Hepatocyte (in vitro differentiated cells): ENCODE measurements at regions not wholly inside any gene's neighbourhood (a gene's known extent, or its start where the extent isn't known, plus 50 kb on each side); places are given as distances from the start of the nearest gene placed in this dataset.

ENCODE experiments used
- DNase-seq: peaks from one replicate; pipeline ENCODE4 v3.0.0-alpha.2; 2016; ENCODE audit warnings: low spot score
- H2AFZ ChIP-seq: fragments of 200-600 bp; sonication (generic); 2 replicates; pipeline ENCODE4 v1.6.0; 2016; ENCODE audit warnings: antibody characterized with exemption, mild to moderate bottlenecking
- H3K27ac ChIP-seq: fragments of 200-600 bp; sonication (generic); 2 replicates; pipeline ENCODE4 v1.5.1; 2016; ENCODE audit warnings: mild to moderate bottlenecking
- H3K27me3 ChIP-seq: fragments of 200-600 bp; sonication (generic); 2 replicates; pipeline ENCODE4 v1.6.1; 2016
- H3K36me3 ChIP-seq: fragments of 200-600 bp; sonication (generic); replicated peaks from 2 replicates; pipeline ENCODE4 v1.5.1; 2016; ENCODE audit warnings: low read depth; ENCODE audit not compliant: insufficient read depth
- H3K4me1 ChIP-seq: fragments of 200-600 bp; sonication (generic); 2 replicates; pipeline ENCODE4 v1.5.1; 2016; ENCODE audit warnings: mild to moderate bottlenecking, moderate library complexity; ENCODE audit not compliant: insufficient read depth
- H3K4me2 ChIP-seq: fragments of 200-600 bp; sonication (generic); 2 replicates; pipeline ENCODE4 v1.6.0; 2016
- H3K4me3 ChIP-seq: fragments of 200-600 bp; sonication (generic); 2 replicates; pipeline ENCODE4 v1.5.1; 2016; ENCODE audit warnings: mild to moderate bottlenecking
- H3K79me2 ChIP-seq: fragments of 200-600 bp; sonication (generic); 2 replicates; pipeline ENCODE4 v1.6.0; 2017; ENCODE audit warnings: mild to moderate bottlenecking
- H3K9me2 ChIP-seq: fragments of 200-600 bp; sonication (generic); replicated peaks from 2 replicates; pipeline ENCODE4 v1.6.0; 2017; ENCODE audit warnings: mild to moderate bottlenecking; ENCODE audit not compliant: insufficient read depth
- H3K9me3 ChIP-seq: fragments of 200-600 bp; sonication (generic); 2 replicates; pipeline ENCODE4 v1.5.1; 2016; ENCODE audit warnings: low read depth, mild to moderate bottlenecking
- H4K20me1 ChIP-seq: fragments of 200-600 bp; sonication (generic); 2 replicates; pipeline ENCODE4 v1.6.0; 2016; ENCODE audit warnings: mild to moderate bottlenecking; ENCODE audit not compliant: insufficient read depth, poor library complexity, severe bottlenecking
- EZH2 ChIP-seq: fragments of 200-600 bp; sonication (generic); IDR thresholded peaks from 2 replicates; pipeline ENCODE4 v1.6.1; 2016; ENCODE audit warnings: antibody characterized with exemption, mild to moderate bottlenecking, borderline replicate concordance
- EZH2phosphoT487 ChIP-seq: fragments of 200-600 bp; sonication (generic); IDR thresholded peaks from one replicate; pipeline ENCODE4 v1.6.1; 2018; ENCODE audit warnings: antibody characterized with exemption, mild to moderate bottlenecking, low read depth, moderate library complexity; ENCODE audit not compliant: unreplicated experiment, severe bottlenecking
- WGBS: methylation state at CpG from one replicate; pipeline ENCODE4 v1.1.6; 2016; ENCODE audit warnings: low lambda C conversion rate; ENCODE audit errors: missing lambda C conversion rate; 5-methylcytosine and 5-hydroxymethylcytosine counted together
- TF ChIP-seq, protein P1 (sequence below): fragments of 200-600 bp; sonication (generic); IDR thresholded peaks from 2 replicates; pipeline ENCODE4 v1.5.1; 2016; ENCODE audit warnings: antibody characterized with exemption, mild to moderate bottlenecking; ENCODE audit not compliant: poor library complexity

GRCh38 chr1:55369474-55369873 is 154.3 kb upstream of the USP24 start:
- no peak for DNase-seq
- Histone ChIP-seq H3K4me3 (no peak overlapping the region), H3K79me2 (no peaks in the 10 kb centered on the region), H2AFZ (no peak overlapping the region), H3K27me3 (no peaks in the 10 kb centered on the region), H3K27ac (no peak overlapping the region), H3K9me2 (no peaks in the 10 kb centered on the region), H3K9me3 (no peaks in the 10 kb centered on the region), H3K36me3 (no peaks in the 10 kb centered on the region), H4K20me1 (no peaks in the 10 kb centered on the region), H3K4me1 (no peaks in the 10 kb centered on the region), H3K4me2 (no peak overlapping the region)
- TF ChIP-seq EZH2 (no peak), EZH2phosphoT487 (no peak)
- TF ChIP-seq, protein P1, sequence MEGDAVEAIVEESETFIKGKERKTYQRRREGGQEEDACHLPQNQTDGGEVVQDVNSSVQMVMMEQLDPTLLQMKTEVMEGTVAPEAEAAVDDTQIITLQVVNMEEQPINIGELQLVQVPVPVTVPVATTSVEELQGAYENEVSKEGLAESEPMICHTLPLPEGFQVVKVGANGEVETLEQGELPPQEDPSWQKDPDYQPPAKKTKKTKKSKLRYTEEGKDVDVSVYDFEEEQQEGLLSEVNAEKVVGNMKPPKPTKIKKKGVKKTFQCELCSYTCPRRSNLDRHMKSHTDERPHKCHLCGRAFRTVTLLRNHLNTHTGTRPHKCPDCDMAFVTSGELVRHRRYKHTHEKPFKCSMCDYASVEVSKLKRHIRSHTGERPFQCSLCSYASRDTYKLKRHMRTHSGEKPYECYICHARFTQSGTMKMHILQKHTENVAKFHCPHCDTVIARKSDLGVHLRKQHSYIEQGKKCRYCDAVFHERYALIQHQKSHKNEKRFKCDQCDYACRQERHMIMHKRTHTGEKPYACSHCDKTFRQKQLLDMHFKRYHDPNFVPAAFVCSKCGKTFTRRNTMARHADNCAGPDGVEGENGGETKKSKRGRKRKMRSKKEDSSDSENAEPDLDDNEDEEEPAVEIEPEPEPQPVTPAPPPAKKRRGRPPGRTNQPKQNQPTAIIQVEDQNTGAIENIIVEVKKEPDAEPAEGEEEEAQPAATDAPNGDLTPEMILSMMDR, result no peak
- 68% methylated on average over 6 of the region's 6 CpGs for WGBS

DNA sequence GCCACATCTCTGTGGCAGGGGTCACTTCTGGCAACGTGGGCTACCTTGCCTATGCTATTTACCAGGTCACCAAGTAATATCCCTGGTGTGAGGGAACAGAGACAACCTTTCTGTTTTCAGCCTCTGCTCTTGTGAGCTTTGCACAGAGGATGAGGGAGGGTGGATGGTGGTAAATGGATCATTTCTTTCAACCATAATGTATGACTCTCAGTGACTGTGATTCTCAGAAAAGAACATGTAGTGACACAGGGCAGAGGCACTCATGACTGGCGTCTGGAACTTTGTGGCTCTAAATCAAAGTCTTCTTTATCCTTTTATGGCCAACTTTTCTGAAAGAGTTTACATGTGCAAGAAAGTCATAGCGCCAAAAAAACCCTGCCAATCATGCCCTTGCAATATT is 153.5 kb upstream of the USP24 start:
- H3K9me3 ChIP-seq, result no peaks in the 10 kb centered on the region
- no peak overlapping the region for H3K4me3 ChIP-seq
- no peaks in the 10 kb centered on the region for H3K9me2 ChIP-seq
- no peaks in the 10 kb centered on the region for H3K27me3 ChIP-seq
- H3K4me2 ChIP-seq, result no peak overlapping the region
- H4K20me1 ChIP-seq, result no peaks in the 10 kb centered on the region
- TF ChIP-seq EZH2 (no peak), EZH2phosphoT487 (no peak)
- TF ChIP-seq, protein P1, result no peak
- no peak overlapping the region for H2AFZ ChIP-seq
- H3K36me3 ChIP-seq, result no peaks in the 10 kb centered on the region
- no peak overlapping the region for H3K27ac ChIP-seq
- 87% methylated on average over 3 of the region's 3 CpGs for WGBS
- no peaks in the 10 kb centered on the region for H3K4me1 ChIP-seq
- H3K79me2 ChIP-seq, result no peaks in the 10 kb centered on the region
- no peak for DNase-seq

DNA sequence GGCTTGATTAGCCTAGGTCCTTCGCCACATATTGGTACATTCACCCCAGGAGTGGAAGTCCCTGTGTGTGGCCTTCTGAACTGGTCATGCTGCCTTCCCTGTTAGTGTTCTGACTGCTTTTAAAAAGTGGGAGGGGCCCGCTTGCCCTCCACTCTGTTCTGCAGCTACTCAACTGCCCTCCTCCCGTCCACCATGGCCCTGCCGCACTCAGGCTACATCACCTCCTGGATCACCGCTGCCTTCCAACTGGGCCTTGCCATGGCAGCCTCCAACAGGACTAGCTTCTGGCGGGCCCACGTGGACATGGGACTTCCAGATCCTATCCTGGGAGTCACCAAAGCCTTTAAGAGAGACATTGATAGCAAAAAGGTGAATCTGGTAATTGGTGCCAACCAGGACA is 152.1 kb upstream of the USP24 start:
- Histone ChIP-seq H3K36me3 (no peaks in the 10 kb centered on the region), H2AFZ (no peak overlapping the region), H3K27me3 (no peaks in the 10 kb centered on the region), H3K9me2 (no peaks in the 10 kb centered on the region), H4K20me1 (no peaks in the 10 kb centered on the region), H3K9me3 (no peaks in the 10 kb centered on the region), H3K27ac (no peak overlapping the region), H3K79me2 (no peaks in the 10 kb centered on the region), H3K4me1 (no peaks in the 10 kb centered on the region), H3K4me2 (no peak overlapping the region), H3K4me3 (no peak overlapping the region)
- 91% methylated on average over 7 of the region's 7 CpGs for WGBS
- DNase-seq, result no peak
- TF ChIP-seq EZH2 (no peak), EZH2phosphoT487 (no peak)
- TF ChIP-seq, protein P1, result no peak

GRCh38 chr1:55364216-55364615 is 149.1 kb upstream of the USP24 start:
- no peaks in the 10 kb centered on the region for H3K79me2 ChIP-seq
- no peak overlapping the region for H3K27ac ChIP-seq
- no peak overlapping the region for H2AFZ ChIP-seq
- no peaks in the 10 kb centered on the region for H3K9me3 ChIP-seq
- no peak overlapping the region for H3K4me2 ChIP-seq
- H3K27me3 ChIP-seq, result no peaks in the 10 kb centered on the region
- no peak for DNase-seq
- no peaks in the 10 kb centered on the region for H3K4me1 ChIP-seq
- H3K4me3 ChIP-seq, result no peak overlapping the region
- H3K36me3 ChIP-seq, result no peaks in the 10 kb centered on the region
- 97% methylated on average over 3 of the region's 3 CpGs for WGBS
- TF ChIP-seq, protein P1, result no peak
- TF ChIP-seq EZH2phosphoT487 (no peak), EZH2 (no peak)
- H4K20me1 ChIP-seq, result no peaks in the 10 kb centered on the region
- no peaks in the 10 kb centered on the region for H3K9me2 ChIP-seq
